GM19395 (cell line): ENCODE measurements at regions not wholly inside any gene's neighbourhood (a gene's known extent, or its start where the extent isn't known, plus 50 kb on each side); places are given as distances from the start of the nearest gene placed in this dataset.

Experiments used
- ATAC-seq: cut with Tn5 transposase; IDR thresholded peaks from one replicate; pipeline ENCODE4 v1.9.1; 2021; ENCODE audit warnings: mild to moderate bottlenecking, moderate library complexity; ENCODE audit not compliant: unreplicated experiment

DNA sequence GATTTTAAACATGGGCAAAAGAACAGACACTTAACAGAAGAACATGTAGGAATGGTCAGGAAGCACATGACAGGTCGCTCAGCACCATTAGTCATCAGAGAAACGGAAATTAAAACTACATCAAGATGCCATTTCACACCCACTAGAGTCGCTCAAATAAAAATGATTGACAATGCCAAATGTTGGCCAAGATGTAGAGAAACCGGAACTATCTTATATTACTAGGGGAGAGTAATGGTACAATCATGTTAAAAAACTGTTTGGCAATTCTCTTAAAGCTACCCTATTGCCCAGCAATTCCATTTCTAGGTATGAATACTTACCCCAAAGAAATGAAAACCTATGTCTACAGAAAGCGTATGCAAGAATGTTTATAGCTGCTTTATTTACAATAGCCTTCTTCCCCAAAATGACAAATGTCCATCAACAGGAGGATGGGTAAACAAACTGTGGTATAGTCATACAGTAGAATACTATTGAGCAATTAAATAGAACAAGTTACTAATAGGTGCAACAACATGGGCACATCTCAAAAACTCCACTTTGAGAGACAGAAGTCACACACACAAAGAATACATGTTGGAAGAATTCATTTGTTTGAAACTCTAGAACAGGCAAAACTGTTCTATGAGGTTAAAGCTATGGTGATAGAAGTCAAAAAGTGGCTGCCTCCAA, 92.8 kb downstream of the ETS2 start:
- ATAC-seq = no peak

DNA sequence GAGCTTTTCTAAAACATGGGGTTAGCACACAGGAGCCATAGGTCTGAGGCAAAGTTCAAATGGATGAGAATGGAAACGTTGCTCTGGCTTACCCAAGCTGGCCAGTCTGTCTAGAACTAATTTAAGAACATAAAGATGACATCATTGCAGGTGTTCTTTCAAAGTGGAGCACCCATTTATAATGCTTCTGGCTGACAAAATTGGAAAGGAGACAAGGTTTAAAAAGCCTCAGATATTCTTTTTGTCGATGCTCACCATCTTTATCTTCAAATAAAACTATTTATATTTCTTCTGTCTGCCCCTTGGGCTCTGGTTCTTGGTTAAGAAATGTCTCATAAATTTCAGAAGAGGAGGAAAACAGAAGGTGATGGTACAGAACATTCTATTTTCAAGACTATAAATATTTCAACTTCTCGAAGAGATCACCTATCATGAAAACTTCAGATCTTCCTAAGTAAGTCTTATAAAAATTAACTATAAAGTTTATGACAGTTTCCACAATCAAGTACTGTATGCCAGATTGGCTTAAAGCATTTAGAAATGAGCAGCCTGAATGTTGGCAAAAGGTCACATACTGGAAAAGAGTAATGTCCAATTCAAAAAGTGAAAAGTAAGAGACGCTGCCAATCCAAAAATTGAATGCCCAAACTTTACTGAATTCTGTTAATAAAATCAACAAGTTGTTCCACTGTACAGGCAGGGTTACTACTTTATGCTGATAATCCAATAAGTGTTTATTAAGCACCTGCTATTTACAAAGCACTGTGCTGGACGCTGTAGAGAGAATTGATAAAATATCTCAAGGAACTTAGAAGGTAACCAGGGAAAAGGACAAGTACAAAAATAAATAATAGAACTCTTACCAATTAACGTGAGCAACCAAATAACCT, 92.0 kb downstream of the ETS2 start:
- ATAC-seq = no peak

DNA sequence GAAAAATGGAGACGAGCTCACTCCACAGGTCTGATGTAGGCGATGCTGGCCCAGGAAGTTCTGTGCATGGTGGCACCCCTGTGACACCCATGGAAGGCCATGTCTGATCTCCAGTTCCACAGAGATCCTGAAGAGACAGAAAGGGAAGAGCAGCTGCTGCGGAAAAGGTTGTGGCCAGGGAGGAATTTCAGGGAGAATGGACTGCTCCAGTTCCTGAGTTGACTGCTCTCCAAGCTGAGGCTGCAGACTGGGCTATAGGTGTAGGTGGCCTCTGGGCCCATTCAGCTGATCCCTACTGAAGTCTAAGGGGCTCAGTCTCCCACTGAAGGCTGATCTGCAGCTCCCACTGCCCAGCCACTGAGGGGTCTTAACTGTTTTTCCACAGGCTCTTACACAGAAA, 89.2 kb downstream of the ETS2 start:
- no peak for ATAC-seq

DNA sequence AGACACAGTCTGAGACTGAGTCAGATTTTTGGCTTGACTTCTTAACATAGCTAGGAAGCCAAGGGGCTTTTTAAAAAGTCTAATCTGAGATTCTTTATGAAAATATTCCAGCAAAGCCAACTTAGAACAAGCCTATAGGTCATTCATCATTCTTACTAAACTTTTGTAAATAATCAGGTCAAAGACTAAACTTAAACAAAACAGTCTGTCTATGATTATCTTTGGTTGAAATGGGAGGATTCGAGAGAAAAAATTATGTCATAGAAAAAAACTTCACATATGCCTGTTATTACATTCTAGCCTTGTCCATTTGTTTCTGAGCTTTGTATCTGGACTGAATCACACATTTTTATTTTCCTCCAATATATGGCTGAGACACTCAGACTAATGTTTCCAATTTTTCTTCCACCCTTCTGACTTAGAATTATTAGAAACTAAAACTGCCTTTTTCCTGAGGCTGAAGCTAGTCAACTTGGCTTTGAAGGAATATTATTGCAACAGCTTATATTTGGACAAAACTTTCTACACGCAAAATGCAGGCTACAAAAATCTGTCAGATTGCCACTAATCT, 83.3 kb downstream of the ETS2 start:
- no peak for ATAC-seq

DNA sequence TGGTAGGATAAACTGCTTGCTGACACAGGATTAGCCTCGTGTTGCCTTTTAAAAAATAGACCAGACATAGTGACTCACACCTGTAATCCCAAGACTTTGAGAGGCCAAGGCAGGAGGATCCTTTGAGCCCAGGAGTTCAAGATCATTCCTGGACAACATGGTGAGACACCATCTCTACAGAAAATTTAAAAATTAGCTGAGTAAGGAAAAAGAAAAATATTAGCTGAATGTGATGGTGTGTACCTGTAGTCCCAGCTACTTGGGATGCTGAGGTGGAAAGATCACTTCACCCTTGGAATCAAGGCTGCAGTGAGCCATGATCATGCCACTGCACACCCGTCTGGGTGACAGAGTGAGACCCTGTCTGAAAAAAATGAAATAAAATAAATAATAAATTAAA, 82.0 kb downstream of the ETS2 start:
- no peak for ATAC-seq

DNA sequence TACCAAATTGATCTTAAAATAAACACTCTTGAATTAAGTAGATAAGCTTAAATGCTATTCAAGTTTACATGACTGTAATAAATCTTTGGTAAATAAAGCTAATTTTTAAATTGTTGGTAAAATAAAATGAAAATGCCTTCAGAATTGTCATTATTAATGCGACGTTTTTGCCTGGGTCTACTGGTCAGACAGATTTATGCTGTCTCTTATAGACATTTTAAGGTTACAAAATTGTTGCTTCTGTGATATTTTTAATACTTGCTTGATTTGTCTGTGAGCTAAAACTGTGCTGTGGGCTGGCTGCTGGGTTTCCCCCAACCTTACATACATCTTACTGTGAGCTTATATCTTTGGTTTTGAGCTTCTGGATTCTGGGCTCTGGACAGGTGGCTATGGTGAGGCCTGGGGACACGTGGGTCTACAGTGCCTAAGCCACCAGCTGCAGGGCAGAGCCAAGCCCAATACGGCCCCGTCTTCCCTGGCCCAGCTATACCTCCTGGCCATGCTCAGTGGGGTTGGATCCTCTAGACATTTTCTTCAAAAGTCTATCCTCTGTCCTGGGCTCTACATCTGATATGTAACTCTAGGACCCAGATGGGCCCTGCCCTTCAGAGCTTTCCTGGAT, 81.4 kb downstream of the ETS2 start:
- ATAC-seq = no peak

DNA sequence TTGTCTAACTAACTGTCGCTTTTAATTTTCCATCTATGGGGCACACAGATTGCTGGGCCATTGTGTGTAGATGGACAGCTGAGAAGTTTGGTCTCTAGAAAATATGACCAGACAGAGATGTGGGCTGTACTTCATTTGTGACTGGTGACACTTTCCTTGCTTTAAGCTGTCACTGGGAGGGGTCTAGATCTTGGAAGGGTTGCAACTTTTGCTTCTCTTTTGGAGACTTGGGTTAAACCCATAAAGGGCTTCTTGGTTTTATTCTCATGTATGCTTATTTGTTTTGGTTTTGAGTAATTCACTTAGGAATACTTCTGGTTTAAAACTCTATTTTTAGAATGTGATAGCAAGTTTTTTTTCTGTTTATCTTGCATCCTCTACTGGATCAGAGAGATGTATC, 80.2 kb downstream of the ETS2 start:
- no peak for ATAC-seq

DNA sequence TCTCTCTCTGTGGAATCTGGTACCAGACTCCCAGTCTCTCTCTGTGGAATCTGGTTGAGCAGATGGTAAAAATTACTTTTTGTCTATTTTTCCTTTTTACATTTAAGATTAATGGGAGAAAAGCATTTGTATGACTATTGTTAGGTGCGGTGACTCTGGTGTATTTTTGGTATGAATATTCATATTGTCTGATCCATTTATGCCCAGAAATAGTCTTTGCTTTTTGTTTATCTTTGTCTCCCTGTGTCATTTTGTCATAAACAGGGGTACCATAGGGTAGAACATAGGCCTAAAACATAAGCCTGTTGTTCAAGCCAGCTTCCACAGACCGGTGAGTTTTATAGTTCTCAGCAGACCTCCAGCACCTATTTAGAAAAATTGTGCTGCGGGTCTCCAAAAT, 78.7 kb downstream of the ETS2 start:
- no peak for ATAC-seq

DNA sequence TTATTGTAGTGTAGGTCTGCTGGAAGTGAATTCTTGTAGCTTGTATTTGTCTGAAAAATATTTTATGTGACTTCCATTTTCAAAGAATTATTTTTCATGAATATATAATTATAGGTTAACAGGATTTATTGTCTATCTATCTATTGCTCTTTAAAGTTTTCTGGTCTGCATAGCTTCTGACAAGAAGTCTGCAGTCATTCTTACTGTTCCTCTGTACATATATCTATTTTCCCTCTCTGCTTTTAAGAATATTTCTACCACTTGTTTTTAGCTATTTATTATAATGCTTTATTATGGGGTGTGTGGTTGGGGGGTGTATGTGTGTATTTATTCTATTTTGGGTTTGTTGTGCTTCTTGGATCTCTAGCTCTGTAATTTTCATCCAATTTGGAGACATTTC, 77.4 kb downstream of the ETS2 start:
- no peak for ATAC-seq

DNA sequence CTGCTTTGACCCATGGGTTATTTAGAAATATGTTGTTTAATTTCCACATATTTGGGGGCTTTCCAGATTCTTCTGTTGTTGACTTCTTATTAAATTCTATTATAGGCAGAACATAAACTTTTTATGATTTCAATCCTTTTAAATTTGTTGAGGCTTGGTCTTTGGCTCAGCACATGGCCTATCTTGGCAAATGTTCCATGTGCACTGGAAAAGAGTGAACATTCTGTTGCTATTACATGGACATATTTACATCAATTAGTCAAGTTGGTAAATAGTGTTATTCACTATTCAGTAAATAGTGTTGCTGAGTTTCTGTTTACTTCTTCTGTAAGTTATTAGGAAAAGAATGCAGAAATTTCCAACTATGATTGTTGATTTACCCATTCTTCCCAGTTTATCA, 75.4 kb downstream of the ETS2 start:
- ATAC-seq = no peak

DNA sequence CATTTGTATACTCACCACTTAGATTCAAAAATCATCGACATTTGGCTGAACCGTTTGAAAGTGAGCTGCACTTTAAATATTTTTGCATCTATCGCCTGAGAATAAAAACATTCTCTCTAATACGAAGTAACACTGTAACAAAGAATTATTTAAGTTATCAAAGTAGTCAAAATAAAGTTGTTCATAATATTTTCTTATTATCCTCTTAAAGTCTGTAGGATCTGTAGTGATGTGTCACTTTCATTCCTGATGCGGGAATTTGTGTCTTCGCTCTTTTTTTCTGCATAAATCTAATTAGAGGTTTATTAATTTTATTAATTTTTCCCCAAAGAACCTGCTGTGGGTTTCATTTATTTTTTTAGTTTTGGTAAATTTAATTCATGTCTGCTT, 74.8 kb downstream of the ETS2 start:
- no peak for ATAC-seq

DNA sequence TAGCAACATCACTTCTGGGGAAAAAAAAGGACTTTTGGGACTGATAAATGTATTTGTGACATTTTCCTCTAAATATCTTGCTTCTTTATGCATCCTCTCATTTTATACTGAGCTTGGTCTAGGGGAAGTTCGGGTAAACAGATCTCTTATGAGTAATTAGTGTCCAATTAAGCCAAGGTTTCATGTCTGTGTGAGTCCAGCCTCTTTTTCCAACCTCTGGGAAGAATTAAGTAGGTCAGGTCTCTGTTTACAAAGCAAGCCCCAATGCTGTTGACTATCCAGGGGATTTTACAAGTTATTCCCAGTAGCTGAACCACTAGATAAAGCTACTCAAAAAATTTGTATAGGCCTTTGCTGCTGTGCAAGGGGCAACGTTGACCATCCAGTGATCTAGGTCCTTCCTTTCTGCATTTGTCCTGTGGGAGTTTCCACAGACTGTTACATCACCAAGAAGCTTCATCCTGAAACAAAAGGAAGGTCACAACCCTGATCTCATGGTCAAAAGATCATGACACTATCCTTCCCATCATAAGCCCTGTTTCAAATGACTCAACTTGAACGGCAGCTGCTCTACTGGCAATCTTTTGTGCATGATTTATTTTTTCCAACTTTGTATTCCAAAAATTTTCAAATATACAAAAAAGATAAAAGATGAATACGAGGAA, 74.3 kb downstream of the ETS2 start:
- no peak for ATAC-seq

DNA sequence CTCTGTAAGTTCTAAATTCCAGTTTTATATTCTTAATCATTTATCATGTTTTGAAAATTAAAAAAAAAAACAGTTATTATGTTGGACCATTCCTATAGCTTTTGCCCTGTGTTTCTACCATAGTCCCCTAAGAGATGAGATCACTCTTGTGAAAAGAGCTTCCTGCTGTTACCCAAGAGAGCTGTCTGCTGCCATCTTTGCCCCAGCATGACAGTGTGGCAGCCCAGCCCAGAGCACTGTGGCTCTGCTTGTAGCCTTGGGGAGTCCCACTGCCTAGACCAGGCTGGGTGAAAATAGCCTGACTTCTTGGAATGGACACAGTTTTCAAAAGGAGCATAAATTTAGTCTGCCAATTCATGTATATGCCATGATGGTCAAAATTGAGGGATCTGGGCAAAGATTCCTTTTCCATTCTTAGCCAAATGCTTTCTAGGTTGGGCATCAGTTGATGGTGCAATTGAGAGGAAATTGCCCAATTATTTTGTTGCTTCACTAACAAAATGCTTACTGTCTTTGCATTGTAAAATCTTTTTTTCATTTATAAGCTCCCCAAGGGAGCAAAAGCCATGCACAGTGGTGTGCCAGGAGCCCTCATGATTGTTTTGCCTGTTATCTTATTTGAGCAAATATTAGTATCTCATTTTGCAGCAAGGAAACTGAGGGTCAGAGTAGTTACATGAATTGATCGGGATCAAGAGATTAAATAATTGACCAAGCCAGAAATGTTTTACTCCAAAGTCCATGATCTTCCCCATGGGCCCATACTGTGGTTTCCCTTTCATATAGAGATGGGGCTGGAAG, 72.8 kb downstream of the ETS2 start:
- no peak for ATAC-seq

DNA sequence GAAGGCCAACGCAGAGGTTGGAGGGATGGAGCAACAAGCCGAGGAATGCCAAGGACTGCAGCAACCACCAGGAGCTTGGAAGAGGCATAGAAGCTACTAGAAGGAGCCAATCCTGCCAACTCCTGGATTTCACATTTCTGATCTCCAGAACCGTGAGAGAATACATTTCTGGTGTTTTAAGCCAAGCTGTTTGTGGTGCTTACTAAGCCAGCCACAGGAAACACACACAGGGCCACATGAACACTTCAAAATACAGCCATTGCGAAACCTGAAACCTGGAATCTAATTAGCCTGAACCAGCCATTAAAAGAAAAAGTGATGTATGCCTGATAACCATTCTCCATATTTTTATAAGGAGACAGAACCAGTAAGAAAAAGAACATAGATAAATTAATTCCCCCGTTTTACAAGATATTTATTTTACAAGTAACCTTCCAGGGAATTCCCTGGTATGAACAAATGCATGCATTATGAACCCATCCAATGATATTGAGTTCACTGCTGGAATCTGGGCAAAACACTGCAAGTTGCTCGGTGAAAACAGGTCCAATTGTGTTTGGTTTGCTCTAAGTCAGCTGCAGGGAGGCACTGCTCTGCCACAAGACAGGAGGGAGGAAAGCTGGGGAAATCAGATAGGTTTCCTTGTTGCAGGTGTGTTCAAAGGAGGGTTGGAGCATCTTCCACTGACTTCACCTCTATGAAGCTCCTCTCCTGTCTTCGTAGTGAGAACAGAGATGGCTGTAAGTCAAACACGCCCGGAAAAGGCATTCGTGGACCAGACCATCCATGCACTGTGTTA, 70.2 kb downstream of the ETS2 start:
- no peak for ATAC-seq
